ENCODE measurements at regions not wholly inside any gene's neighbourhood (a gene's known extent, or its start where the extent isn't known, plus 50 kb on each side); places are given as distances from the start of the nearest gene placed in this dataset.

DNA sequence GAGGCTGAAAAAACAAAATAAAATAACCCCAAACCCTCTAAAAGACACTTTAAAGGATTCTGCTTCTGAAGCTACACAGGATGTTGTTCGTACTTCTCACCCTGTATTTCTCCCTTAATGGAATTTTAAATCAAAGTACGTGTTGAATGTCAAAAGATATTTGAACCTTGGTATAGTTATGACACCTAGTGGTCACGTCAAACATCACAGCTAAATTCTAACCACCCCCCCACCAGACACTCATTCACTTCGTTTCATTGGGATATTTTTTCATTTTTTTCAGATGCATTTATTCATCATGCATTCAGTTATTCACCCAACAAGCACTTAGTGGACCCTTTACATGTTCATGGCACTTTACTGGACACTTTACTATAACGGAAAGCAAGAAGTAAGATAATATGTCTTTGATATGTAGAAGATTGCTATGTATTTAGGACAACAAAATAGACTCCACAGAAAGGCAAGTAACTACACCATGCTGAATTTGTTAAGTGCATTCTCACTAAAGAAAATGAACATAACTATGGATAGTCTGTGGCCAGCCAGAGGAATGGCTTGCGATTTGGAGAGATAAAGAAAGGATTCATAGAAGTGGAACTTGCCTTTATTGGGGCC, 62.5 kb upstream of the GPR174 start:
- peak; percentile 66 for DNase-seq (ENCODE audit: low read depth)
- no peak overlapping the region for H3K4me3 ChIP-seq (ENCODE audit: low read depth, low read length)
- TF ChIP-seq, protein P1, sequence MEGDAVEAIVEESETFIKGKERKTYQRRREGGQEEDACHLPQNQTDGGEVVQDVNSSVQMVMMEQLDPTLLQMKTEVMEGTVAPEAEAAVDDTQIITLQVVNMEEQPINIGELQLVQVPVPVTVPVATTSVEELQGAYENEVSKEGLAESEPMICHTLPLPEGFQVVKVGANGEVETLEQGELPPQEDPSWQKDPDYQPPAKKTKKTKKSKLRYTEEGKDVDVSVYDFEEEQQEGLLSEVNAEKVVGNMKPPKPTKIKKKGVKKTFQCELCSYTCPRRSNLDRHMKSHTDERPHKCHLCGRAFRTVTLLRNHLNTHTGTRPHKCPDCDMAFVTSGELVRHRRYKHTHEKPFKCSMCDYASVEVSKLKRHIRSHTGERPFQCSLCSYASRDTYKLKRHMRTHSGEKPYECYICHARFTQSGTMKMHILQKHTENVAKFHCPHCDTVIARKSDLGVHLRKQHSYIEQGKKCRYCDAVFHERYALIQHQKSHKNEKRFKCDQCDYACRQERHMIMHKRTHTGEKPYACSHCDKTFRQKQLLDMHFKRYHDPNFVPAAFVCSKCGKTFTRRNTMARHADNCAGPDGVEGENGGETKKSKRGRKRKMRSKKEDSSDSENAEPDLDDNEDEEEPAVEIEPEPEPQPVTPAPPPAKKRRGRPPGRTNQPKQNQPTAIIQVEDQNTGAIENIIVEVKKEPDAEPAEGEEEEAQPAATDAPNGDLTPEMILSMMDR (IDR thresholded peaks at IDR 0.05; ENCODE audit: insufficient read depth, low read depth, low read length, missing control alignments): peak; percentile 39

- no peak overlapping the region for H3K4me3 ChIP-seq (ENCODE audit: low read depth, low read length)
- no peak for DNase-seq (ENCODE audit: low read depth)
- TF ChIP-seq, protein P1 (IDR thresholded peaks at IDR 0.05; ENCODE audit: insufficient read depth, low read depth, low read length, missing control alignments): no peak
Measured at GRCh38 chrX:79082899-79083298, 61.6 kb upstream of the GPR174 start.

DNA sequence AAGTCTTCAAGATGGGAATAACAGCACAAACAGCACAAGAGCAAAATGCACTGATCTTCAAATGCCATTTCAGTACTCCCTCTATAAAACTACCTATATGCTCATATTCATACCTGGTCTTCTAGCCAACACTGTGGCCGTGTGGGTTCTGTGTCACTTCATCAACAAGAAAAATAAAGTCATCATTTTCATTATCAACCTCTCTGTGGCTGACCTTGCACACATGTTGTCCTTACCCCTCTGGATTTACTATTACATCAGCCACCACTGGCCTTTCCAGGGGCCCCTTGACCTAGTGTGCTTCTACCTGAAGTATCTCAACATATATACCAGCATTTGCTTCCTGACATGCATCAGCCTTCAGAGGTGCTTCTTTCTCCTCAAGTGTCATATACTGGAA, 59.6 kb upstream of the GPR174 start:
- H3K4me3 ChIP-seq (ENCODE audit: low read depth, low read length): no peak overlapping the region
- DNase-seq (ENCODE audit: low read depth): no peak
- TF ChIP-seq, protein P1 (IDR thresholded peaks at IDR 0.05; ENCODE audit: insufficient read depth, low read depth, low read length, missing control alignments): no peak

DNA sequence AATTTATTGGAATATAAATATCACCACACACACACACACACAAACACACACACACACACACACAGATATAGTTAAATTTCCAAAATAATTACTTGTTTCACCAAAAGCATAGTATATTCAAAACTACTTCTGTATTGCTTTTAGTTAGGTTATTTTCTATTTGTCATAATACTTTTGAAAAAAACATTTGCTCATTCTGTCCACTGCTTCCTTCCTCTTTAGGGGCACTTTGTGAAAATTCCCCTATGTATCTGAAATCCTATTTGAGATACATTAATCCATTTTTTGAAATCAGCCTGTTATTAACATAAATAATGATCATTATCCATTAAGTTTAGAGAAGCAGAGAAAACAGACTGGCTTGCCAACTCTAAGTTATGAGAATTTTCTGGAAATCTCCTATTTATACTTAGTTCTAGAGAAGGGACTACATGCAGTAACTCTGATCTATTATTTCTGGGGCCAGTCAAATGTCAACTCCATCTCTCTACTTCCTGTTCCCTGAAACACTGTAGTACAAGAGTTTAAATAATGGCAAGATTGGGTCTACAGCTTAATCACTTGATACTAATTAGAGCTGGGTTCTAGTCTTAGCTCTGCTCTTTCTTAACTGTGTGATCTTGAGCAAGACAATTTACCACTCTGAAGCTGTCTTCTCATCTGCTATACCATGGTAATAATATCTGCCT, 54.4 kb upstream of the GPR174 start:
- TF ChIP-seq, protein P1 (IDR thresholded peaks at IDR 0.05; ENCODE audit: insufficient read depth, low read depth, low read length, missing control alignments): no peak
- DNase-seq (ENCODE audit: low read depth): no peak
- H3K4me3 ChIP-seq (ENCODE audit: low read depth, low read length): no peak overlapping the region

DNA sequence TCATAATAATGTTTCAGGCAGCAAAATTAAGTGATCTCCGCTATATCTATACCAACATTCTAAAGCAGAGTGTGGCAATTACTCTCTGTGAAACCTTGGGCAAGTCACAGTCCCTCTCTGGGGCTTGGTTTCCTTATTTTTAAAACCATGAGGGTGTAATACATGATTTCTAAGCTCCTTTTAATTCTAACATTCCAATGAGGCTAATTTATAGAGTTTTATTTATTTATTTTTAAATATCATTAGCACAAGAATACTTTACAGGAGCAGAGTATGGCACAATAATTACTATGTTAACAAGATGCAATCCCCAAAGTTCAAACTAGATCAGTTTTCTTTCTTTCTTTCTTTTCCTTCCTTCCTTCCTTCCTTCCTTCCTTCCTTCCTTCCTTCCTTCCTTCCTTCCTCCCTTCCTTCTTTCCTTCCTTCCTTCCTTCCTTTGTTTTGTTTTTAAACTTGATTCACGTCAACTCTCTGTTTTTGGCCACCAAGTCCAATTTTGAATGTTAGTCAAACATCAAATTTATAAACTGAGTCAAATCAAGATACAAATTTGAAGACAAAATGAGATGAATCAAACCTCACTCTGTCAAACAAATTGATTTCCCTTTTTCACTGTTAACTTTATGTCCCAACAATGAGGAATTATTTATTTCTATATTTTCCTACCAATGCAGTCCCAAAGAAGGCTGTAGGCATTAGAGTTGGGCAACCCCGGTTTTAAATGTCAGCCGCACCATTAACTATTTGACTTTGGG, 50.2 kb upstream of the GPR174 start:
- H3K4me3 ChIP-seq (ENCODE audit: low read depth, low read length): no peak overlapping the region
- TF ChIP-seq, protein P1 (IDR thresholded peaks at IDR 0.05; ENCODE audit: insufficient read depth, low read depth, low read length, missing control alignments): no peak
- no peak for DNase-seq (ENCODE audit: low read depth)
